HL-60 (cell line): ENCODE measurements at regions not wholly inside any gene's neighbourhood (a gene's known extent, or its start where the extent isn't known, plus 50 kb on each side); places are given as distances from the start of the nearest gene placed in this dataset.
A peak's percentile ranks its signal among the peaks of the same experiment; 100 is the strongest.

Experiments
- DNase-seq, 2 experiments: peaks; one replicate each; pipeline ENCODE4 v3.0.0-alpha.2; 2010 to 2020; ENCODE audit warnings: low read depth in 1 of 2, low spot score in 1 of 2
- H3K27ac ChIP-seq: fragments of 250-450 bp; sonication (Bioruptor Pico); replicated peaks from 2 replicates; pipeline ENCODE4 v1.5.1; 2020; ENCODE audit warnings: mild to moderate bottlenecking, moderate library complexity
- H3K27me3 ChIP-seq: fragments of 250-450 bp; sonication (Bioruptor Pico); 2 replicates; pipeline ENCODE4 v1.5.1; 2021; ENCODE audit warnings: mild to moderate bottlenecking, moderate library complexity; ENCODE audit not compliant: insufficient read depth, poor library complexity, severe bottlenecking
- H3K4me3 ChIP-seq: replicated peaks from 2 replicates; pipeline ENCODE4 v1.5.1; 2011; ENCODE audit warnings: mild to moderate bottlenecking, control low read depth, low read length; ENCODE audit not compliant: insufficient read depth
- GABPA ChIP-seq: IDR thresholded peaks from 2 replicates; pipeline ENCODE4 v1.6.1; 2012; ENCODE audit warnings: low read depth
- POLR2AphosphoS5 ChIP-seq: IDR thresholded peaks from 2 replicates; pipeline ENCODE4 v1.6.1; 2012; ENCODE audit warnings: low read depth
- SPI1 ChIP-seq: IDR thresholded peaks from 2 replicates; pipeline ENCODE4 v1.6.1; 2012; ENCODE audit warnings: low read depth, mild to moderate bottlenecking, borderline replicate concordance
- TF ChIP-seq, protein P1 (sequence below): IDR thresholded peaks from 2 replicates; pipeline ENCODE4 v1.6.1; 2012; ENCODE audit warnings: low read depth; ENCODE audit not compliant: insufficient replicate concordance
- TF ChIP-seq, protein P2 (sequence below): IDR thresholded peaks from one replicate; pipeline ENCODE4 v1.5.1; 2011; ENCODE audit warnings: low read length, control low read depth, inconsistent platforms; ENCODE audit not compliant: insufficient read depth

DNA sequence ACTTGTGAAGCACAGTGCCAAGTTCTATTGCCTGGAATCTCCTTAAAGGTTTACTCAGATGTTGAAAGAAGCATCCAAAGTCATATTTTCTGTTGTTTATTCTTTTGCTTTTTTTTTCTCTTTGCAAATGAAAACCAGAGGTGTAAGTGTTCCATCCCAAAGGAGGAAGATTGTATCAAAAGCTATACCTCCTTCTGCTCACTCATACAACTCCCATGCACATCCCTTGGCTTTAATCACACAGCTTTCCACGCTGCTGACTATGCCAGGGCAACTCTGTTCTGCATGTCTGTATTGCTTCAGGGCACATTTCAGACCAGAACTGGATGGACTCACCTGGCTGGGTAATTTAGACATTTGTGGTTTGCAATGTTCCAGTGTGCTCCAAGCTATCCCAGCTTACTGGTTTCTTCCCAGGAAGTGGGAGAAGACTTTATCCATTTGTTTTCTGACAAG lies 399.6 kb upstream of the TBL1XR1 start:
- TF ChIP-seq, protein P1, sequence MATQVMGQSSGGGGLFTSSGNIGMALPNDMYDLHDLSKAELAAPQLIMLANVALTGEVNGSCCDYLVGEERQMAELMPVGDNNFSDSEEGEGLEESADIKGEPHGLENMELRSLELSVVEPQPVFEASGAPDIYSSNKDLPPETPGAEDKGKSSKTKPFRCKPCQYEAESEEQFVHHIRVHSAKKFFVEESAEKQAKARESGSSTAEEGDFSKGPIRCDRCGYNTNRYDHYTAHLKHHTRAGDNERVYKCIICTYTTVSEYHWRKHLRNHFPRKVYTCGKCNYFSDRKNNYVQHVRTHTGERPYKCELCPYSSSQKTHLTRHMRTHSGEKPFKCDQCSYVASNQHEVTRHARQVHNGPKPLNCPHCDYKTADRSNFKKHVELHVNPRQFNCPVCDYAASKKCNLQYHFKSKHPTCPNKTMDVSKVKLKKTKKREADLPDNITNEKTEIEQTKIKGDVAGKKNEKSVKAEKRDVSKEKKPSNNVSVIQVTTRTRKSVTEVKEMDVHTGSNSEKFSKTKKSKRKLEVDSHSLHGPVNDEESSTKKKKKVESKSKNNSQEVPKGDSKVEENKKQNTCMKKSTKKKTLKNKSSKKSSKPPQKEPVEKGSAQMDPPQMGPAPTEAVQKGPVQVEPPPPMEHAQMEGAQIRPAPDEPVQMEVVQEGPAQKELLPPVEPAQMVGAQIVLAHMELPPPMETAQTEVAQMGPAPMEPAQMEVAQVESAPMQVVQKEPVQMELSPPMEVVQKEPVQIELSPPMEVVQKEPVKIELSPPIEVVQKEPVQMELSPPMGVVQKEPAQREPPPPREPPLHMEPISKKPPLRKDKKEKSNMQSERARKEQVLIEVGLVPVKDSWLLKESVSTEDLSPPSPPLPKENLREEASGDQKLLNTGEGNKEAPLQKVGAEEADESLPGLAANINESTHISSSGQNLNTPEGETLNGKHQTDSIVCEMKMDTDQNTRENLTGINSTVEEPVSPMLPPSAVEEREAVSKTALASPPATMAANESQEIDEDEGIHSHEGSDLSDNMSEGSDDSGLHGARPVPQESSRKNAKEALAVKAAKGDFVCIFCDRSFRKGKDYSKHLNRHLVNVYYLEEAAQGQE = no peak
- TF ChIP-seq GABPA (no peak), SPI1 (no peak), POLR2AphosphoS5 (no peak)
- TF ChIP-seq, protein P2, sequence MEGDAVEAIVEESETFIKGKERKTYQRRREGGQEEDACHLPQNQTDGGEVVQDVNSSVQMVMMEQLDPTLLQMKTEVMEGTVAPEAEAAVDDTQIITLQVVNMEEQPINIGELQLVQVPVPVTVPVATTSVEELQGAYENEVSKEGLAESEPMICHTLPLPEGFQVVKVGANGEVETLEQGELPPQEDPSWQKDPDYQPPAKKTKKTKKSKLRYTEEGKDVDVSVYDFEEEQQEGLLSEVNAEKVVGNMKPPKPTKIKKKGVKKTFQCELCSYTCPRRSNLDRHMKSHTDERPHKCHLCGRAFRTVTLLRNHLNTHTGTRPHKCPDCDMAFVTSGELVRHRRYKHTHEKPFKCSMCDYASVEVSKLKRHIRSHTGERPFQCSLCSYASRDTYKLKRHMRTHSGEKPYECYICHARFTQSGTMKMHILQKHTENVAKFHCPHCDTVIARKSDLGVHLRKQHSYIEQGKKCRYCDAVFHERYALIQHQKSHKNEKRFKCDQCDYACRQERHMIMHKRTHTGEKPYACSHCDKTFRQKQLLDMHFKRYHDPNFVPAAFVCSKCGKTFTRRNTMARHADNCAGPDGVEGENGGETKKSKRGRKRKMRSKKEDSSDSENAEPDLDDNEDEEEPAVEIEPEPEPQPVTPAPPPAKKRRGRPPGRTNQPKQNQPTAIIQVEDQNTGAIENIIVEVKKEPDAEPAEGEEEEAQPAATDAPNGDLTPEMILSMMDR = no peak
- Histone ChIP-seq H3K27ac (peak overlapping the region; percentile 3; the same call in 1 of the 2 replicates), H3K4me3 (no peak overlapping the region), H3K27me3 (no peaks in the 10 kb centered on the region)
- no peak for DNase-seq

DNA sequence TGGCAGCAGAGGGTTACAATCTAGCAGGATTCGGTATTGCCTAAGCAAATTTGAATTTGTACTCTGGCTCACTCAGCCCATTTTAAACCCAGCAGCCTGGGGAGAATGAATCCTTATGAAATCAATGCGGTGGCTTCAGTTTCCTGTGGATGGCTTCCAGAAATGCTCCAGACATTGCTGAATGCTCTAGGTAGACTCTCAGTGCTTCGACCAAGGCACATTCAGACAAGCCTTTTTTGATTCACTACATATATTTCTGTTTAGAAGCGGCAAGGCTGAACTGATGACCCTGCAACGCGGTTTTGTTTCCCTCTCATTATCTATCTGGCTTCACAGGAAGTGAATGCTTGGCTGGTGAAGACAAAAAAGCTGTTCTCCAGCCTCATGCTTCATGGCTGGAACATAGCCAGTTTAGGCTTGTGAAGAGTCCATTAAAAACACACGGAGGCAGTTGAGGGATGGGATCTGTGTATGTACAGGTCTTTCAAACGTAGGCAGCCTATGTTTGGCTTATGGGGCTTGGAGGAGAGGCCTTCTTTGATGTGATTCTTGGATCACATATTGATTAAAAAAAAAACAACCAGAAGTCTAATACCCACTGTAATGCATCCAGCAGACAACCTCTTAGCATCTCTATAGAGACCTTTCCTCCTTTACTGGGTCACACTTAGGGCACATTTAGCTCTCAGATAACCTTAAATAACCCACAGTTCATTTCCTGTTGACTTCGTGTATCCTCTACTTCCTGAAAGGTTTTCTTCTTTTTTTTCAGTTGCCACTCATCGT lies 400.2 kb upstream of the TBL1XR1 start:
- TF ChIP-seq, protein P1 = no peak
- peak in 1 of 2 experiments; percentile 20 for DNase-seq
- no peaks in the 10 kb centered on the region for H3K27me3 ChIP-seq
- no peak overlapping the region for H3K4me3 ChIP-seq
- H3K27ac ChIP-seq = peak overlapping the region; percentile 10; the same call in 1 of the 2 replicates

DNA sequence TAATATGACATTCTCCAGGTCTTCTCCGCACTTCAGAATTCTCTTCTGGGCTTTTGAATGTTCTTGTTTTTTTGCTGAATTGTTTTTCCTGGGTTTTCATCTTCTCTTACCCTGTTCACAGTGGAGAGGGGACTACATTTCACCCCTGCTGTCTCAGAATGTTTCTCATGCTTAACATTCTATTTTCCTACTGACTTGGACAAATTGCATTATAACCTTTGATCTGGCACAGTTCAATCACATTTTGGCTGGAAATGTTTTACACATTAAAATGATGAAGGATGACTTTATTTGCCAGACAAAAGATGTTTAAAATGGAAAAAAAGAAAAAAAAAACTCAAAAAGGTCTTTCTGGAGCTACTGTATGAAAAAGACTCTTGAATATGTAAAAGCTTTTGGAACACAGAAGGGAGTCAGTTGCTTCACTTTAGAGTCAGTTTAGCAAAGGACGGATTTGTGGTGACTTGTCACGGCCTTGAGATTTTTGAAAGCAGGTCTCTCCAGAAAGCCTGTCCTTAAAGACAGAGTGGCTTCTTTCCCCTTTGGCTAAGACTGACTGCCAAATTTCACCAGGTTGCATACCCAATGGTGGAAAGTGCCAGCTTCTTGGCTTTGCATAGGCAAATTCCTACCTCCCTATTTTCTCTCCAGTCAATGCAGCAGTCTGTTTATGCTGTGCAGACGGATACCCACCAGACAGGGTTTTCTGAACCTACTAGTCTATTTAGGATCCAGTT lies 401.0 kb upstream of the TBL1XR1 start:
- H3K27me3 ChIP-seq = no peaks in the 10 kb centered on the region
- H3K4me3 ChIP-seq = no peak overlapping the region
- no peak for DNase-seq
- TF ChIP-seq, protein P2 = no peak
- TF ChIP-seq, protein P1 = no peak
- no peak for TF ChIP-seq SPI1
- TF ChIP-seq POLR2AphosphoS5 = no peak
- TF ChIP-seq GABPA = no peak
- H3K27ac ChIP-seq = 0 out of 2 replicates have a peak overlapping the region, but pooled peaks have one; percentile 10
